HG03457 (cell line): ENCODE measurements at regions not wholly inside any gene's neighbourhood (a gene's known extent, or its start where the extent isn't known, plus 50 kb on each side); places are given as distances from the start of the nearest gene placed in this dataset.
"Not testable (repeated sequence)": the region's sequence is repeated elsewhere in the genome, so short reads cannot be mapped to it uniquely, and the experiment has no call there.

Experiments used
- ATAC-seq: cut with Tn5 transposase; IDR thresholded peaks from one replicate; pipeline ENCODE4 v1.9.1; 2021; ENCODE audit warnings: moderate number of reproducible peaks; ENCODE audit not compliant: unreplicated experiment

DNA sequence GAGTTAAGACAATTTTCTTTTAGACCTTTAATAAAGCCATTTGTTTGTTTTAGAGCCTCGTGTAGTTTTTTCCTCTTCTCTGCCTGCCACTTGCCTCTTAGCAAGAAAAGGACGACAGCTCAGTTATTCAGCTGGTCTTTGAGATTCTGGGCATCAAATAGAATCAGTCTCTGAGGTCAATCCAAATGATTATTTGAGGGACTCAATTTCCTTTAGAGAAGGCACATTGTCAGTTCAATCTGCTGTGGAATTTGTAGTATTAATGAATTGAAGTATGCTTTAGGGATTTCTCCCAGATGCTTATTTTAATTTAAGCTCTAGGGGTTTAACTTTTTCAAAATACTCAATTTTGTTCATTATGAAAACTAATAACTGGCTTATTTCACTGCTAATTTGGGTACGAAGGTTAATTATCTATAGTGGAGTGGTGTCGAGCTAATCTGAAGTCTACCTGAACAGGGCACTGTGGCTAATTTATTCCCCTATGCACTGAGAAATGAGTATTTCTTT is 841.2 kb upstream of the AUTS2 start:
- ATAC-seq: no peak

DNA sequence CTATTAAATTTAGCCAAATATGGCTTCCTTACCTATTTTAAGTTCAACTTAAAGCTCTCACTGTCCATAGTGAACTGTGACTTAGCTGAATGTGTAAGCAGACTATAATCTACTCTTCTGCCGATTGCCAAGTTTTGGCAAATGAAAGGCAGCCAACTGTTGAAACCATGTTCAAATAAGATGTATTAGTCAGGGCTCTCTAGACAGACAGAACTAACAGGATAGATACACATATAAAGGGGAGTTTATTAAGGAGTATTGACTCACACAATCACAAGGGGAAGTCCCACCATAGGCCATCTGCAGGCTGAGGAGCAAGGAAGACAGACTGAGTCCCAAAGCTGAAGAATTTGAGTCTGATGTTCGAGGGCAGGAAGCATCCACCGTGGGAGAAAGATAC is 837.7 kb upstream of the AUTS2 start:
- no peak for ATAC-seq

DNA sequence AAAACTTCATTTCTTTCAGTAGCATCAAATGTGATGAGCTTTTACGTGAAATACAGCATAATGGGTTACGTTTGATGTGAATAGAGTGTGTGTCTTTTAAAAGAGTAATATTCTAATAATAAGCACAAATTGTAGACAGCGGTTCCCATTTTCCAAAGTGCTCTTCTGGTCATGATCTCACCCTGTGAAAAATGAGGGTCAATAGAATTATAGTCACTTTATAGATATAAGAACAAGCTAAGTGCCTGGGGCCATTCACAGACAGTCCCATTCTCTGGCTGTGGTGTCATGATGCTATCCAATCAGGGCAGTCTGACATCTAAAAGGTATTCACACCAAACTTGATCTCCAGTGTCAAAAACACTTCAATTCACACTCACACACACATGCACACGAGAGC is 830.8 kb upstream of the AUTS2 start:
- no peak for ATAC-seq

DNA sequence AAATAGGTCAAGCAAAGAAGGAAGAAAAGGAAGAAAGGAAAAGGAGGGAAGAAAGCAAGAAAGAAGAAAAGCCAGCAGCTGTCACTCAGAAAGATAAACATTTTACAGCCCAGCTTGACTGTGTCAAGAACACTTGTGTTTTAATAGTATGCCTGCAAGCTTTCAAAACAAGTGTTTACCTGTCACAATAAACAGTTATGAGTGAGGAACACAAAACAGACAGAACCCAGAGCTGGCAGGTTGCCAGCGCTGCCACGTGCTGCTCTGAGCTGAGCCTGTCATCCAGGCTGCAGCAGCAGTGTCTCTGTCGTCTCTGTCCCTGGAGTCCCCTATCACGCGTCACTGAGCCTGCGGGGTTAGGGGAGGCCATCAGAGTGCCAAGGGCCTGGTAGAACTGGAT is 827.6 kb upstream of the AUTS2 start:
- ATAC-seq: no peak

DNA sequence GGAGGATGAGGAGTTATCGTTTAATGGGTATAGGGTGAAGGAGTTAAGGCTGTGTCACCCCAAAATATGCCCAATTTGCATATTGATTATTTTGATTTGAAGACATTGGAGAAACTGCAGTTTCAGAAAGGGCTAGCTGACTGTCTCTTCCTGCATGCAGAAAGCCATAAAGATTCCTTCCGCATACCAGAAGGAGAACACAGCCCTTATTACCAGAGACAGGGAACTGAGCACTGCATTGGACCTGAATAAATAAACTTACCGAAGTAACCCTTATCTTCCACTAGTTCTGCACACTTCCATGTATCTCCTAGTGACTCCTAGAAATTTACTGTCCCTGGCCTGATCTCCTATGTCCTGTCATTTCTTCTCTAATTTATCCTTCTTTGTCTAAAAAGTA is 821.9 kb upstream of the AUTS2 start:
- ATAC-seq: no peak

DNA sequence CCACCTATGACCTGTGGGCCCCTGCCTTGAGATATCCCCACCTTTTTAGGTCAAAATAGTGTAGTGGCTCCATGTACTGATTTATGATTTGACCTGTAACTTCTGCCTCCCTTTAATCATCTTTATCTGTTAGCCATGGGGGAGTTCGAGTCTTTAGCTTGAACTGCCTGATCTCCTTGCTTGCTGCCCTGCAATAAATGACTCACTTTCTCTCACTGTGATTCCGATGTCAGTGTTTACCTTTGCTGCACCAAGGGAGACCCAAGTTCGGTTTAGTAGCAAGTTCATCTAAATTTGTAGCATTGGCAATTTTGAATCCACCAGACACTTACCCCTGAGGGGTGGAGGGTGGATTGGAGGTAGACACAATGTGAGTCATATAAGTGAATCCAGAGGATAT is 814.6 kb upstream of the AUTS2 start:
- ATAC-seq: no peak

DNA sequence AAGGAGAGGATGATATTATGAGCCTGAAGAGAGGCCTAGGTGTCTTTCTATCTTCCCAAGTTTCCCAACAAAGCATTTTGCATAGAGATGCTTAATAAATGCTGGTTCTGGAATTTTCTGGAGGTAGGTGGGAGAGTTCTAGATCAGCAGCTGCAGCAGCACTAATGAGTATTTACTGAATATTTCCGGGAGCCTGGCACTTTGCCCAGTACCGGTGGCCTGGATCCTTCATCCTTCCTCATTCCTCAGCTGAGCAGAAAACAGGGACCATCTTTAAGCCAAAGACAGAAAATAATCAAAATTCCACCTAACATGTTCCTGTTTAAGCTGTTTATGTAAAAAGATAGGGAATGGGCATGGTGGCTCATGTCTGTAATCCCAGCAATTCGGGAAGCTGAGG is 813.2 kb upstream of the AUTS2 start:
- ATAC-seq: no peak

DNA sequence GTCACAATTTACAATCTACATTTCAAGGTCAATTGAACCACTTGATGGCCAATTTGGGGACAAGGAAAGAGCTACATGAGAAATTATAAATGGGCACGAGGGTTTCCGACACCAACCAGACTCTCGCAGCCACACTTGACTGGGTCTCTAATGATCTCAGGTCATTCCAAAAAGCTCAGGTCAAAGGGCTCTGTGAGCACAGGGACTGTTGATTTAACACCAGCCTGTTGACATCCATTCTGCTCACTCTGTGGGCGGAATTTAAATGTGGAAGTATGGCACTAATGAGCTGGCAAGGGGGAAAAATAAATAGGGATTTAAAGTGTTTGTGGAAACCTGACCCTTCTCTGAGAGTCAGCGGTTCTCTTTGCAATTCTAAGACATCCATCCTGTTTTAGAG is 810.7 kb upstream of the AUTS2 start:
- ATAC-seq: no peak

DNA sequence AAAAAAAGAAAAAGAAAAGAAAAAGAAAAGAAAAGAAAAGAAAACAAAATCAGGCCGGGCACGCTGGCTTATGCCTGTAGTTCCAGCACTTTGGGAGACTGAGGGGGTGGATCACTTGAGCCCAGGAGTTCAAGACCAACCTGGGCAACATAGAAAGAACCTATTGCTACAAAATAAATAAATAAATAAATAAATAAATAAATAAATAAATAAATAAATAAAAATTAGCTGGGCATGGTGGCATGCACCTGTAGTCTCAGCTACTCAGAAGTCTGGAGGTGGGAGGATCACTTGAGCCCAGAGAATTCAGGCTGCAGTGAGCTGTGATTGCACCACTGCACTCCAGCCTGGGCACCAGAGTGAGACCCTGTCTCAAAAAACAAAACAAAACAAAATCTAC is 809.7 kb upstream of the AUTS2 start:
- not testable (repeated sequence) for ATAC-seq

DNA sequence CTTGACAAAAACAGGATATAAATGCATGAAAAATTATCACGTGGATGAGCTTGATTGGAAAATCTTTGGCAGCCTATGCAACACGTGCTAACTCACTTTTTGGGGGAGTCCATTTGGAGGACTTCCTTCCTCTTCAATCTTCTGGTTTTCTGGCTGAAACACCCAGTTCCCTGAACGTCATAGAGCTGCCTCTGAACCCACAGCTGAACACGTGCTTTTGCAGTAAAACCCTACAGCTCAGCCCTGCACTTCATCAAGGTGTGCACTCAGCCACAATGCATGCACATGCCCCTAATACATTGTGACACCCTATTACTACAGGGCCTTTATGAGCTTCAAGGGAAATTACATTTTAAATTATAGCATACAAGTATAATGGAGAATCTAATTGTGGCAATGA is 808.7 kb upstream of the AUTS2 start:
- no peak for ATAC-seq

DNA sequence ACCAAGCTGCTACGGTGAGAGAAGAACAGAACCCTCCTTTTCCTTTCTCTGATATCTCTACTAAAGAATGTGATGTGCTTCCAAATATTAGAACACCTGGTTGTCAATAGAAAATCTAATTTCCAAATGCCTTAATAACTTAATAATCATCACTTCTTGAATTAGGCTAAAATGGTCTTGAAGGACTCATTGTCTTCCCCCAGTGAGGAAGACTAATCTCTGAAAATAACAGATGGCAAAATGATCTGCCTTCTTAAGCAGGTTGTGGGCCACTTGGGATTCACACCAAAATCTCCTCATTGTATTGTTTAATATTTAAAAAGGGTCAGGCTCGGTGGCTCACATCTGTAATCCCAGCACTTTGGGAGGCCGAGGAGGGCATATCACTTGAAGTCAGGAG is 805.9 kb upstream of the AUTS2 start:
- ATAC-seq: no peak

DNA sequence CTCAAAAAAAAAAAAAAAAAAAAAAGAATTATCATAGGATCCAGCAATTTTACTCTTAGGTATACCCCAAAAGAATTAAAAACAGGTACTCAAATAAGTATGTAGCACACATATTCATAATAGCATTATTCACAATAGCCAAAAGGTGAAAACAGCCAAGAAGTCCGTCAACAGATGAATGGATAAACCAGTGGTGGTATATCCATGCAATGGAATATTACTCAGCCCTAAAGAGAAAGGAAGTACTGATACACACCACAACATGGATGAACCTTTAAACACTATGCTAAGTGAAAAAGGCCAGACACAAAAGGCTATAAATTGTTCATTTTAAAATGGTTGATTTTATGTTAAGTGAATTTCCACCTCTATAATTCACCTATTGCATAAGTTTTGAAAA is 804.8 kb upstream of the AUTS2 start:
- no peak for ATAC-seq

DNA sequence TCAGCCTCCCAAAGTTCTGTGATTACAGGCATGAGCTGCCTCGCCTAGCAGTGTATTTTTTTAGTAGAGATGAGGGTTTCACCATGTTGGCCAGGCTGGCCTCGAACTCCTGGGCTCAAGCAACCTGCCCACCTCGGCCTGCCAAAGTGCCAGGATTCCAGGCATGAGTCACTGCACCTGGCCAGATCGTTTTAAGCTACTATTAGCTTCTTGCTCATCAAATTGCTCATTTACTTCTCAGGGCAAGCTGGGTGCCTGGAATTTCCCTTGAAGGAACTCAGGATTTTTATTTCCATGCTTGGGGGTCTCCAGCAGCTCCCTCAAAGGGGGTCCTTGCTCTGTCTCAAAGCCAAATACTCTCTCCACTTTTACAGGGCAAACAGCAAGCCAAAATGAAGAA is 798.0 kb upstream of the AUTS2 start:
- no peak for ATAC-seq

DNA sequence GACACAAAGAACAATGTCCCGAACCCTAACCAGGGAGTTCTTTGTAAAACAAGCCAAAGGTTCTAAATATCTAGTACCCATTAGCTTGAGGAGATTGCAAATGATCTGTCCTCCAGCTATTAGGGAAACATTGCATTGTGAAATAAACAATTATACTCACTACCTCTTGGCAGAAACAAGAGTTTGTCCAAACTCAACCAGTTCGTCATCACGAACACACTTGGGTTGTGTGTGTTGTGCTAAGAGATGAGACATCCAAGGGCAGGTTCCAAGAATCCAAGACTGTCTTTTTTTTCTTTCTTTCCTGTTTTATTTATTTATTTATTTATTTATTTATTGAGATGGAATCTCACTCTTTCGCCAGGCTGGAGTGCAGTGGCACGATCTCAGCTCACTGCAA is 793.1 kb upstream of the AUTS2 start:
- no peak for ATAC-seq

DNA sequence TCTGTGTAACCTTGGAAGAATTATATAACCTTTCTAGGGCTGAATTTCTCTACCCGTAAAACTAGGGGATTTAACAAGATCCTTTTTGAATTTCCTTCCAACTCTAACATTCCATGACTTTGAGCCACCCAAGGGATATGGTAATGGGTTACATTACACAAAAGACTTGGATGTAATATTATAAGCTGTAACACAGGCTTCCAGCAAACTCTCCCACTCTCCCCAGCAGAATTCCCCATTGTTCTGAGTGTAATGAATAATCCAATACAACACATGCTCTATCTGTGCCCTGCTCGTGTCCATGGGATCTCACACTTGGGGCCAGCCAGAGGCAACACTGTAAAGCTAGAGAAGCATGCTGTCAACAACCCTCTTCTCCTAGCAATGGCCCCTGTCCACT is 790.6 kb upstream of the AUTS2 start:
- no peak for ATAC-seq

DNA sequence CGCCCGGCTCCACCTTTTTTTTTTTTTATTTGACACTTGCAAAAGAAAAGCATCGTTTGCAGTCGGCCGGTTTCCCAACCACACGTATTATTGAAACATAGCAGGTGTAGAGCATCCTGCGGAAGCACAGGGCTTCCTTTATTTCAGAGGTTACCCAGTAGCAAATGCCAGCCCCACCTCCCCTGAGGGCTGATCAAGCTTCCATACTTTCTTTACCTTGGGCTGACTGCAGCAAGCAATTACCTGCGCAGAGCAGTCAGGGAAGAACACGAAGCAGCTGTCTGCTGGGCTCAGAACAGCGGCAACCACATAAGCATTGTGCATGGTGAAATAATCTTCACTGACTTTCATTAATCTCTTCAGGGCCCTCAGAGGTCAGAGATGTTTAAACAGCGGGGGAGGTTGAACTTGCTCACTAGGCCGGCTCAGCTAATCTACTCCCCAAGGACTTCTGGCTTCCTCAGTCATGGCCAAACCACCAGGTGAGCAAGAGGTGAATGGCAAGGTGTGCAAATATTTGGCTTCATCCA is 784.7 kb upstream of the AUTS2 start:
- ATAC-seq: no peak

DNA sequence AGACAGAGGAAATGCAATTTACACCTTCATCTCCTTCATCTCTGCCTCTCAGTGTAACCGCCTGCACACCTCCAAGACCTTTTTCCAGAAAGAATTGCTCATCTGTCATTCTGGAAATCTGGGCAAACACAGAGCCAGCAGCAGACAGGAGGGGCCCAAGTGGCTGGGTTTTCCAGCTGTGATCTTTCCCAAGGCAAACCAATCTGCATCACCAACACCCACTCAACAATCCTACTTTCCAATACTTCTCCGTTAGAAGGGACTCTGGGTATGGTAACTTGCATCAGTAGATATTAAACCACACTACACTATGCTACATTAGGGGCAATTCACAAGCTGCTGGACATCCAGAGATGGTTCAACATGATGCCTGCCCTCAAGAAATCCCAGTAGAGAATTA is 781.8 kb upstream of the AUTS2 start:
- no peak for ATAC-seq

DNA sequence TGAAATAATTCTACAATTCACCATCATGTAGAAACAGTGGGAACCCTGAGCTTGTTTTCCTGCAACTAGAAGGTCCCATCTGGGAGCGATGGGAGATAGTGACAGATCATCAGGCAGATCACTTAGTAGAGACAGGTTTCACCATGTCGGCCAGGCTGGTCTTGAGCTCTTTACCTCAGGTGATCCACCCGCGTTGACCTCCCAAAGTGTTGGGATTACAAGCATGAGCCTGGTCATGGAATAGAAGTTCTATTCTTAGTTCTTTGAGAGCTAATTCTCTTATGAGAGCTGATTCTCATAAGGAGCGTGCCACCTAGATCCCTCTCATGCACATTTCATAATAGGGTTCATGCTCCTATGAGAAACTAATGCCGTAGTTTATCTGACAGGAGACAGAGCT is 778.0 kb upstream of the AUTS2 start:
- ATAC-seq: no peak

DNA sequence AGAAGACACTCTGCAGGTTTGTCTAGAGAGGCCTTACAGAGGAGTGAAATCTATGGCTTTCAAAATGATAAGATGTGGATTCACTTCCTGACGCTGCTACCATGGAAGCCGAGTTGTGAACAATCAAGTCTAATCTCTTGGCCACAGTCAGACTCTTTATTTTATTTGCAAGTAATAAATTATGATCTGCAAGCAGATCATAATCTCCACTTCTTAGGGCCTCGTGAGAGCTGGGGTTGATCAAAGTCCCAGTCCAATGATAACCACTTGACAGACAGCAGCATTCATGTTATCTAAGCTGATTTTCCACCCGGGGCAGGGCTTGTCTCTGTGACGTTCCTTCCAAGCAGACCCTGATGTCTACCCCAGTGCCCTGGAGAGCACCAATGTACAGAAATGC is 776.4 kb upstream of the AUTS2 start:
- no peak for ATAC-seq

DNA sequence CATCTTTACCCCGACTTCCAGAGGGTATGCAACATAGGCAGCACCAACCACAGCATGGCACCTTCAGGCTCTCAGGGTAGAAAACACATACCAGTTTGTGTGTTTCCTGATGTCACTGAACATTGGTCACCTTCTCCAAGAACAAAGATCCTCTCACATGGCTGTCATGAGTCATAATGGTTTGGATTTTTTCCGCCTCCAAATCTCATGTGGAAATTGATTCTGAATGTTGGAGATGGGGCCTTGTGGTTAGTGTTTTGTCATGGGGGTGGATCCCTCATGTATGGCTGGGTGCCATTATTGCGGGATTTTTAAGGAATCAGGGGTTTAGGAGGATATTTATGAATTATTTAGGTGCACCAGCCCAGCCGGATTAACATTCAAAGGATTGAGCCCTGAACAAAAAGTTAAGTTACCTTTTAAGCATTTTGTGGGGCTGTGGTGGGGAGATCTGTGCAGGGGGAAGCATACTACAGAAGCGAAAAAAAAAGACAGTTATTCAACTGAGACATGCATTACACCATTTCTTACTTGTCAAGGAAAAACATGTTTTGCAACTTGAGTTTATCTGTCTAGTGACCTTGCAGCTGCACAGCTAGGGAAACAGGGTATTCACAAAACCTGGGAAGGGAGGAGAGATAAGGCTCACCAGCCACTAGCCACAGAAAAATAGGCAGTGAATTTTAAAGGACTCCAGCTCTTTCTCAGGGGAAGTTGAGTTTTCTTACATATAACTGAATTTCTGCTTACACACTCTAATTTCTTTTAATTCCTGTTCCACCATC is 774.1 kb upstream of the AUTS2 start:
- no peak for ATAC-seq

DNA sequence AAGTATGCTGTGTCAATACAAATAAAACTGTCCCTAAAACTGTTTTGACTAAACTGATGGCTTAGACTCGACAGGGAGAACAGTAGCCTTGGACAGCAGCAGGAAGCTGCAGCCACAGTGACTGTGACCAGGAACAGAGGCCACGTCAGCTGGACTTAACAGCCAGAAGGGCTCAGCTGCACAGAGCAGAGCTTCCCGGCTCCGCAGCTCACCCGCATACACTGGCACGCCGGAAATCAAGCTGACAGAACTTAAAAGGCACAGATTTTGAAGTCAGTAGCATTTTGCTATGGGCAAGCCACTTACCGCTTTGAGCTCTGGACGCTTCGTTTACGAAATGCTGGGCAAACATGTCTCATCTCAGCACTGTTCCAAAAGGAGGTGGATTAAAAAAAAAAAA is 769.7 kb upstream of the AUTS2 start:
- no peak for ATAC-seq

DNA sequence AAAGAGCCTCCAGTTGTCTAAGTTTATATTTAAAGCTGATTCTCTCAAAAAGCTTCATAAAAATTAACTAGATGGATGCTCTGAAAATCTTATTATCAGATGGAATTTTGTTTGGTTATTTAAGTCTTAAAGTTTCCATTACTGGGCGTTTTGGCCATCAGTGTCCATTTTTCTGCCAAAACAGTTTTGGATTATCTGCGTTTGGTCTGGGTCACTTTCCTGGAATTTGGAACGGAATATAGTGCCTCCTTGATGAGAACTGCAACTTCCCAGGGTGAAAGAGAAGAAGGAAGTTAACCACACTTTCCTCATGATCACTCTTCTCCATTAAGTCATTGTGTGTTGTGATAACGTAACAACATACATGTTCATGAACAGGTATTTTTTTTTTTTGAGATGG is 764.9 kb upstream of the AUTS2 start:
- ATAC-seq: no peak

DNA sequence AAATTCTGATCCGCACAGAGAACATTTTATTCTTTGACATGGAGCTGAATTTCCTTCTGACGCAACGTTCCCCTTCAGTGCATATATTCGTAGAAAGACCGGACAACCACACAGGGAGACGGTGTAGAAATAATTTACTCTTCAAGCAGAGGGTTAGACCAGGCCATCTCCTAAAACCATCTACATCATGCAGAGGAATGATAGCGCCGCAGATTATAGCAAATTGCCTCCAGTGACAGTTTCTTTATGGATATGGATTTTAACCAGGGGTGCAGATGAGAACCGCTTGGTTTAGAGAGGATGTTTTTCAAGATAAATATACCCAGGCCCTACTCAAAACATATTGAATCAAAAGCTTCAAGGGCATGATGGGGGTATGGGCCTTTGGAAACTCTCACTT is 759.3 kb upstream of the AUTS2 start:
- no peak for ATAC-seq
